ENCODE measurements at regions not wholly inside any gene's neighbourhood (a gene's known extent, or its start where the extent isn't known, plus 50 kb on each side); places are given as distances from the start of the nearest gene placed in this dataset.
A peak's percentile ranks its signal among the peaks of the same experiment; 100 is the strongest.
"Not testable (repeated sequence)": the region's sequence is repeated elsewhere in the genome, so short reads cannot be mapped to it uniquely, and the experiment has no call there.

GRCh38 chr3:113377158-113377557, 64.1 kb downstream of the CFAP44 start:
- DNase-seq: peak; percentile 14

GRCh38 chr3:113374078-113374477, 67.2 kb downstream of the CFAP44 start:
- no peak for DNase-seq

- DNase-seq: not testable (repeated sequence)
Measured at GRCh38 chr3:113366800-113367199, 74.5 kb downstream of the CFAP44 start.

- DNase-seq: not testable (repeated sequence)
Measured at GRCh38 chr3:113355340-113355739, 86.0 kb downstream of the CFAP44 start.

- DNase-seq: no peak
Measured at GRCh38 chr3:113354307-113354706, 87.0 kb downstream of the CFAP44 start.

GRCh38 chr3:113353678-113354077, 87.6 kb downstream of the CFAP44 start:
- no peak for DNase-seq

- DNase-seq: no peak
Measured at GRCh38 chr3:113340785-113341184, 100.5 kb downstream of the CFAP44 start.

- DNase-seq: no peak
Measured at GRCh38 chr3:113339616-113340244, 101.6 kb downstream of the CFAP44 start.
